GM12874 (cell line): ENCODE measurements at regions not wholly inside any gene's neighbourhood (a gene's known extent, or its start where the extent isn't known, plus 50 kb on each side); places are given as distances from the start of the nearest gene placed in this dataset.

Source experiments
- TF ChIP-seq, protein P1 (sequence below): IDR thresholded peaks from 2 replicates; pipeline ENCODE4 v1.5.1; 2011; ENCODE audit warnings: low read depth, mild to moderate bottlenecking, control low read depth, low read length, moderate library complexity; ENCODE audit not compliant: insufficient read depth

DNA sequence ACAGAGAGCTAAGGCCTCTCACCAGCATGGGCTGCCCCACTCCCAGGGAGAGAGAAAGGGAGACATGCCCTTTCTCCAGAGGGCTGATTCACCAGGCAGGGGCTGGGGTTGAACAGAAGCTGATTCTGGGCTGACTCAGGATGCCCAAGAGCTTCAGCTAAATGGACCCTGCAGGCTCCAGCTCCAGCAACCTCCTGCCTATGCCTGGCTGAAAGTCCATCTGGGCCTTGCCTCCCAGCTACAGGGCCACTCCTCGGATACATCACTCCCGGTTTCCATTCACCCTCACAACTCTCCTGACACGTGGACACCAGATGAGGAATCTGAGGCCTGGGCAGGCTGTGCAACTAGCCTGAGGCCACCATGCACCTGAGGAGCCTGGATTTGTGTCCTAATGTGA is 215.5 kb downstream of the BUD13 start:
- TF ChIP-seq, protein P1, sequence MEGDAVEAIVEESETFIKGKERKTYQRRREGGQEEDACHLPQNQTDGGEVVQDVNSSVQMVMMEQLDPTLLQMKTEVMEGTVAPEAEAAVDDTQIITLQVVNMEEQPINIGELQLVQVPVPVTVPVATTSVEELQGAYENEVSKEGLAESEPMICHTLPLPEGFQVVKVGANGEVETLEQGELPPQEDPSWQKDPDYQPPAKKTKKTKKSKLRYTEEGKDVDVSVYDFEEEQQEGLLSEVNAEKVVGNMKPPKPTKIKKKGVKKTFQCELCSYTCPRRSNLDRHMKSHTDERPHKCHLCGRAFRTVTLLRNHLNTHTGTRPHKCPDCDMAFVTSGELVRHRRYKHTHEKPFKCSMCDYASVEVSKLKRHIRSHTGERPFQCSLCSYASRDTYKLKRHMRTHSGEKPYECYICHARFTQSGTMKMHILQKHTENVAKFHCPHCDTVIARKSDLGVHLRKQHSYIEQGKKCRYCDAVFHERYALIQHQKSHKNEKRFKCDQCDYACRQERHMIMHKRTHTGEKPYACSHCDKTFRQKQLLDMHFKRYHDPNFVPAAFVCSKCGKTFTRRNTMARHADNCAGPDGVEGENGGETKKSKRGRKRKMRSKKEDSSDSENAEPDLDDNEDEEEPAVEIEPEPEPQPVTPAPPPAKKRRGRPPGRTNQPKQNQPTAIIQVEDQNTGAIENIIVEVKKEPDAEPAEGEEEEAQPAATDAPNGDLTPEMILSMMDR = no peak

DNA sequence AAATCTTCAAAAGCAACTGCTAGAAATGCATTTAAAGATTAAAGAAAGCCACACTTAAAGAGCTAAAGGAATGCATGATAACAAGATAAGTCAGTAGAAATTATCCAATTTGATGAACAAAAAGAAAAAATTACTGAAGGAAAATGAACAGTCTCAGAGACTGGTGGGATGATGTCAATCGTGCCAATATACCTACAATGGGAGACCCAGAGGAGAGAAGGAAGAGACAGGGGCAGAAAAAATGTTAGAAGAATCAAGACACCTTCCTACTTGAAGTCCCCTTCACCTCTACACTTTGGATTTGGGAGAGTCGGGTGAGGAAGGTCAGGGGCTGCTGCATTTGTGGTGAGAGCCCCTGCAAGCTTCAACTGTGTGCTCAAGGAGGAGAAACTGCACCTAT is 216.3 kb downstream of the BUD13 start:
- TF ChIP-seq, protein P1 = no peak

- TF ChIP-seq, protein P1 = no peak
These were observed 219.3 kb downstream of the BUD13 start for GRCh38 chr11:116553482-116553881.

DNA sequence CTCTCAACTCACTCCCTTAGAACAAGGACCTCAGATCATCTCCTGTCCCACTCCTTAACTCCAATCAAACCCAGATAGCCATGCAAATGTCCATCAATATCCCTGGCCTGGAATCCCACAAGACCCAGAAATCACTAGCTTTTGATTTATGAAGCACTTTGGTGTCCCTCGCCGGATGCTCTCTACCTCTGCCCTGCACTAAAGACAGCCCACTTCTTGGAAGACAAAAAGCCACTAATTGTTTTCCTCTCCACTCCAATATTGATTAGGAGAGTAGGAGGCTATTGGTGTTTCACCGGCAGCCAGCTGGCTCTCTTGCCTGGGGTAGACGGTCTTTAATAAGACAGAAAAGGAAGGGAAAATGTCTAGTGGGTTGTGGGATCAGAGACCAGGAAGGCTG is 221.2 kb downstream of the BUD13 start:
- TF ChIP-seq, protein P1 = no peak

GRCh38 chr11:116548256-116548655 is 224.5 kb downstream of the BUD13 start:
- TF ChIP-seq, protein P1 = no peak

DNA sequence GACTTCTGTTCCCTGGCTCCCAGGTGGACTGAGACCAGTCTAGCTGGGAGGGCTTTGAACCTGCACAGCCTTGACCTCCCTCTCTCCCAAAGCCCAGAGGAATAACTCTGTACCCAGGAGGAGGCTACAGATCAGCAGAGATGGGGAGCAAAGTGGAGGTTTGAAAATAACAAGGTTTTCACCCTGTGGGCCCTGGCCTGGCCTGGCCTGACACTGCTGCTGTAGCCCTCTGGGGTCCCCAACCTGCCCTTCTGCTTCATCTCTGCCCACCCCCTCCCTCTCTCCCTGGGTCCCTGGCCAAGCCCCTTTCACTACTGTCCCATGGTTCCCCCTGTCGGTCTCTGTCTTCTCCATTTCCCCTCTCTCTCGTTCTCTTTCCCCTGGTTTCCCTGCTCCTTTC is 225.2 kb downstream of the BUD13 start:
- TF ChIP-seq, protein P1 = no peak

- TF ChIP-seq, protein P1 = no peak
These were observed 226.9 kb downstream of the BUD13 start for GRCh38 chr11:116545912-116546311.

- TF ChIP-seq, protein P1 = no peak
These were observed 228.1 kb downstream of the BUD13 start for GRCh38 chr11:116544721-116545120.
